GM18498 (cell line): ENCODE measurements at regions not wholly inside any gene's neighbourhood (a gene's known extent, or its start where the extent isn't known, plus 50 kb on each side); places are given as distances from the start of the nearest gene placed in this dataset.

ENCODE experiments used
- ATAC-seq: cut with Tn5 transposase; IDR thresholded peaks from one replicate; pipeline ENCODE4 v1.9.1; 2021; ENCODE audit warnings: mild to moderate bottlenecking, moderate library complexity; ENCODE audit not compliant: unreplicated experiment

- no peak for ATAC-seq
These were observed 79.5 kb upstream of the GALNT9 start for GRCh38 chr12:132408626-132409494.

DNA sequence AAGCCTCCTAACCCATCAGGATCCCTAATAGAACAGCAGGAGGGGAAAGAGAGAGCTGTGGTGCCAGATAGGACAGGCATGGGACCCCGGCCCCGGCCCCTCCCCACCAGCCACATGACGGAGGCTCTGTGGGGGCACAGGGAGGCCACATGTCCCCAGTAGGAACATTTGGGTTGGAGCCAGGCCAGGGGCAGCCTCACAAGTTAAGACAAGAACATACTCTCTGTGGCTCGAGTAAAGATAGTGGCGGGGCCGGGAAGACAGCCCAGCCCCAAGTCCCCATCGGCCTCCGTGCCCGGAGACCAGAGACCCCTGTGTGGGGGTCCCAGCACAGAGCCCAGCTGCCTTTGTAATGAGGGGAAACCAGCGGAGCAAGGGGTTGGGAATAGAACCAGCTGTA is 78.6 kb upstream of the GALNT9 start:
- ATAC-seq = no peak

- no peak for ATAC-seq
These were observed 78.1 kb upstream of the GALNT9 start for GRCh38 chr12:132407451-132407961.

- ATAC-seq = no peak
These were observed 77.4 kb upstream of the GALNT9 start for GRCh38 chr12:132406493-132407450.

GRCh38 chr12:132405742-132406251 is 76.4 kb upstream of the GALNT9 start:
- ATAC-seq = no peak

DNA sequence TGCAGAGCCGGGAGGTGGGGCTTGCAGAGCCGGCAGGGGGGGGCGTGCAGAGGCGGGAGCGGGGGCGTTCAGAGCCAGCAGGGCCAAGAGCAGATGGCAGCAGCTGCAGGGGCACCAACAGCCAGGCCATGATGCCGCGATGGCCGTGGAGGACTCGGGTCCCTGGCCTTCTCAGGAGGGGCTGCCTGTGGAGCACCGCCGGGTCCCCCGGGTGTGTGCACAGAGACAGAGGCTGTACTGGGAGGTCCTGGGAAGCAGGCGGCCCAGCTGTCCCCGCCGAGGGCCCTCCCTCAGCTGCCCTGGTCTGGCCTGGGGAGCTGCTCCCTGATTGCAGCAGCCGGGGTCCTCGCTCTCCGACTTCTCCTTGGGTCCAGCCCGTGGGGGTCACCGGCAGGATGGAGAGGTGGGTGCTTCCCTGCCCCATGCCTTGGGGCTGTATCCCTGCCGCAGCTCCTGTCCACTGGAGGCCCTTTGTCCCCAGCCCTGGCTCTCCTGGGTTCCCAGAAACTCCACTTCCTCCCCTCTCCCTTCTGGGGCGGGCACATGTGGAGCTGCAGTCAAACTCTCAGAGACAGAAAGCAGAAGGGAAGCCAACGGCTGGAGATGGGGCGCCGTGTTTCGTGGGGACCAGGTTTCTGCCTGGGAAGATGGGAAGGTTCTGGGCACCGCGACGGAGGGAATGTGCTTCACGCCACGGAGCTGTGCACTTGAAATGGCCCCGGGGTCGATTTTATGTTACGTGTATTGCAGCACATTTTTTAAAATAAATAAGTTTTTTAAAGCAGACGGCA is 75.8 kb upstream of the GALNT9 start:
- ATAC-seq = no peak

GRCh38 chr12:132404435-132404855 is 75.1 kb upstream of the GALNT9 start:
- ATAC-seq = no peak

DNA sequence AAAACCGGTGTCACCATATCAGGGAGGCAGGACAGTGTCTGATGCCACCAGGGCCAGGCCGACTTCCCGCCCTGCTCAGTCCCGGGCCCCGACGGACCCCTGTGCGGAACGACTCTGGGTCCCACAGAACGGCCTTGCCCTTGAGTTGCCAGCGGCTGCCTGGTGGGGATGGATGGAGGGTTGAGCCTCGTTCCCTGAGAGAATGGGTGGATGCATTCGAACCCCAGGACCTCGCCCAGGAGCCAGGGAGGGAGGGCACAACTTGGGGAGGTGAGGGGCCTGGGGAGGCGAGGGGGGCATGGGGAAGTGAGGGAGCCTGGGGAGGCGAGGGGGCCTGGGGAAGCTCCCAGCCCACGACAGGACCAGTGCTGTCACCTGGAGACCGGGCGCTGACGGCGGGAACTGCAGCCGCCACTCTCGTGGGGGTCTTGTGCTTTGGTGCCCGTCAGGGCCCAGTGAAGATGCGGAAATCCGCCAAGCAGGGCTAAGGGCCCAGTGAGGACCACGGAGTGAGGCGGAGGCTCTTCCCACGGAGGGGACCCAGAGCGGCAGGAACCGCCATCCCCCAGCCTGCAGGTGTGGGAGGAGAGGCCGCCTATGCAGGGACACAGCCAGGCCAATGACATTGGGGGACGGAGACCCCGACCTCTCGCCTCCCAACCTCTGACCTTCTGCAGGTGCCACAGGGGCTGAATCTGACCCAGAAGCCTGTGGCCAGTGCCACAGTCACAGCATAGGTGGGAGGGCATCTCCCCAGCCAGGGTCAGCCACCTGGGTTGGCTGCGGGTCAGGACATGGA is 74.4 kb upstream of the GALNT9 start:
- ATAC-seq = no peak

GRCh38 chr12:132402831-132403416 is 73.5 kb upstream of the GALNT9 start:
- ATAC-seq = no peak

DNA sequence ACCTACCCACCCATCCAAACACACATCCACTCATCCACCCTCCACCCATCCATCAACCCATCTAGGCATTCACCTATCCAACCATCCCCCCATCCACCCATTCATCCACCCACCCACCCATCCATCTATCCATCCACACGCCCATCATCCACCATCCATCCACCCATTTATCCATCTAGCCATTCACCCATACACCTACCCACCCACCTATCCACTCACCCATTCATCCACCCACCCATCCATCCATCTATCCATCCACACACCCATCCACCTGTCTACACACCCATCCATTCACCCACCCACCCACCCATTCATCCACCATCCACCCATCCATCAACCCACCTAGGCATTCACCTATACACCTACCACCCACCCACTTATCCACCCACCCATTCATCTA is 72.6 kb upstream of the GALNT9 start:
- no peak for ATAC-seq

- no peak for ATAC-seq
These were observed 70.7 kb upstream of the GALNT9 start for GRCh38 chr12:132400011-132400641.

DNA sequence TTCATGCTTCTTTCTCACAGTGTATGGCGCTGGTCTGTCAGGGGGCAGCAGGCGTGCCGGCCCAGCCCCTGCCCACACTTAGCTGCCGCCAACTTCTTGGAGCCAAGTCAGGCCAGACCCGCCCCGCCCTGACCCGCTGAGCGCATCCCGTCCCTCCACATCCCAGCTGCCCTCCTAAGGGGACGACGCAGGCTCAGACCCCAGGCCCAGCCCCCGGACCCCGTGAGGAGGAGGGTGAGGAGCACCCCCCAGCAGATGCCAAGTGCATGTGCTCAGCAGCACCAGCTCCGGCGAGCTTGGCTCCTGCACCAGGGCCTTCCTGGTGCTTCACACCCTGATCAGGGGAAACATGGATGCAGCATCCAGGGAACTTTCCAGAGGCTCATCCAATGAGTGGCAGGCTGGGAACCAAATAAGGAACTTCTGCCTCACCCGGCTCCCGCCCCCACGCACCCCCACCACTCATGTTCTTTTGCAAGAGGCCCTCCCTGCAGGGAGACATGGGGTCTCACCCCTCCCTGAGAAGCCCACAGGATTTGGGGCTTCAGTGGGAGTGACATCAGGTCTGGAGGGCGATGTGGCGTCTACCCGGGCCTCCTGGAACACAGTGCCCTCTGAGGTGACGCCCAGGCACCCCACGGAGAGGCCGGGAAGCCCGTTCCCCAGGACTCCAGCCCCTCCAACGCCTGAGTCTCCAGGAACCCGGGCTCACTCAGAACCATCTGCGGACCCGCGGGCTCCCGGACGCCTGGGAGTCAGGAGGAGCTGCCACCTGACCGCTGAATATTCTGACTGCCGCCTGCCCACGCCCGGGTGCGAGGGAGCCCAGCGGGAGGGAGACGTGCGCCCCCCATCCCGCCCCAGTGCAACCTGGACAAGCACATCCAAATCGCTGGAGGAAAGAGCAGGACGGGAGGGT is 70.0 kb upstream of the GALNT9 start:
- no peak for ATAC-seq

GRCh38 chr12:132398386-132398991 is 69.1 kb upstream of the GALNT9 start:
- no peak for ATAC-seq

DNA sequence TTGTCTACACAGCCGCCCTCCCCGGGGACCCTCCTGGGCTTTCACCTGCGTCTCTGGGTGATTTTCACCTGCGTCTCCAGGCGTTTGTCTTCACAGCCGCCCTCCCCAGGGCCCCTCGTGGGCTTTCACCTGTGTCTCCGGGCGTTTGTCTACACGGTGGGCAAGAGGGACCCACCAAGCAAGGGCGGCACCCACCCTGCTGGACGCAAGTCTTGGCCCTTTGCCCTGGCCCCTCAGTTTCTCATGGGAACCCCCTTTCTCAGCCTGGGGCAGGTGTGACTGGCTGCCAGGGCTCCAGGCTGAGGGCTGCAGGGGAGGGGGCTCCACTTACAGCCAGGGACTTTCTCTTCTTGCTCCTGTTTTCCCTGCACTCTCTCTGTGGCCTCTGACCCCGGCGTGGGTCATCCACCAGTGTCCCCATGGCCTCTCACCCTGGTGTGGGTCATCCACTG is 68.6 kb upstream of the GALNT9 start:
- ATAC-seq = no peak

GRCh38 chr12:132397152-132397933 is 68.0 kb upstream of the GALNT9 start:
- no peak for ATAC-seq

- ATAC-seq = no peak
These were observed 67.3 kb upstream of the GALNT9 start for GRCh38 chr12:132396657-132397056.
